K562 (cell line): ENCODE measurements at regions not wholly inside any gene's neighbourhood (a gene's known extent, or its start where the extent isn't known, plus 50 kb on each side); places are given as distances from the start of the nearest gene placed in this dataset.

ENCODE experiments used
- ATAC-seq: fragments of 200-7000 bp; cut with Tn5 transposase; 3 replicates; pipeline ENCODE4 v1.9.1; 2020; ENCODE audit warnings: moderate library complexity
- BruUV-seq: library from RNA; stranded (reverse); fragments of 400-500 nt; replicated peaks from 2 replicates; lab custom pipeline; 2021; lab: Mats Ljungman, UMichigan
- CTCF ChIA-PET: fragments of 300-600 bp; formaldehyde crosslinking; extraction: SDS; loops from one replicate; lab custom pipeline; 2021; ENCODE audit warnings: low intra/inter-chr PET ratio; lab: Yijun Ruan, JAX
- POLR2A ChIA-PET: fragments of 300-600, 350-650 bp; sonication (Branson Sonifier 250); formaldehyde crosslinking; extraction: SDS; loops from one replicate; lab custom pipeline; 2021; ENCODE audit warnings: antibody characterized with exemption, inconsistent platforms; lab: Yijun Ruan, JAX
- DNase-seq, 4 experiments: peaks; one replicate each; pipeline versions ENCODE4 v3.0.0 to v3.0.0-alpha.2; 2011 to 2018; ENCODE audit warnings: low spot score in 3 of 4, mixed read lengths in 3 of 4; ENCODE audit errors: extremely low read depth in 1 of 4
- FAIRE-seq: peaks from 2 replicates; lab custom pipeline; 2011; peaks lifted over from hg19 to GRCh38; lab: Jason Lieb, UNC
- H2AFZ ChIP-seq: 2 replicates; pipeline ENCODE4 v1.6.0; 2011; ENCODE audit warnings: low read depth, low read length, control low read depth, inconsistent platforms
- H3K27ac ChIP-seq: fragments of 200-600 bp; 3 replicates; pipeline ENCODE4 v1.8.0; 2011; ENCODE audit warnings: low read depth, mild to moderate bottlenecking, control low read depth, inconsistent platforms, low read length, moderate library complexity, mixed read lengths; ENCODE audit errors: extremely low read depth
- H3K27me3 ChIP-seq, 2 experiments: fragments of 300-600 bp in 1 of 2; 2 replicates in 1 of 2; 3 replicates in 1 of 2; pipeline versions ENCODE4 v1.6.0 to v1.8.0; 2011; ENCODE audit warnings: inconsistent platforms in 2 of 2, low read length in 2 of 2, mild to moderate bottlenecking in 1 of 2, mixed read lengths in 1 of 2, moderate library complexity in 1 of 2; ENCODE audit not compliant: control insufficient read depth in 2 of 2, insufficient read depth in 2 of 2
- H3K36me3 ChIP-seq: fragments of 300-600 bp; 3 replicates; pipeline ENCODE4 v1.8.0; 2011; ENCODE audit warnings: mild to moderate bottlenecking, low read length, inconsistent platforms; ENCODE audit not compliant: control insufficient read depth, insufficient read depth
- H3K4me1 ChIP-seq, 2 experiments: fragments of 200-600 bp in 1 of 2; replicated peaks in 1 of 2; 2 replicates in 1 of 2; 3 replicates in 1 of 2; pipeline versions ENCODE4 v1.5.1 to v1.8.0; 2011; ENCODE audit warnings: inconsistent platforms in 2 of 2, low read length in 2 of 2, mild to moderate bottlenecking in 1 of 2, mixed read lengths in 1 of 2, moderate library complexity in 1 of 2; ENCODE audit not compliant: control insufficient read depth in 2 of 2, insufficient read depth in 2 of 2
- H3K4me2 ChIP-seq: 2 replicates; pipeline ENCODE4 v1.6.1; 2011; ENCODE audit warnings: low read length, control low read depth, inconsistent platforms, mixed read lengths; ENCODE audit not compliant: insufficient read depth
- H3K4me3 ChIP-seq: fragments of 200-600 bp; sonication (generic), shearing (Covaris generic); 2 replicates; pipeline ENCODE4 v1.5.1; 2016; ENCODE audit warnings: control low read depth, inconsistent platforms
- H3K79me2 ChIP-seq: fragments of 200-600 bp; 3 replicates; pipeline ENCODE4 v1.8.0; 2011; ENCODE audit warnings: low read length, inconsistent platforms; ENCODE audit not compliant: control insufficient read depth, insufficient read depth
- H3K9ac ChIP-seq, 2 experiments: 2 replicates each; pipeline versions ENCODE4 v1.6.0 to v1.6.1; 2011; ENCODE audit warnings: low read depth in 2 of 2, low read length in 2 of 2, control low read depth in 1 of 2, inconsistent platforms in 1 of 2, mild to moderate bottlenecking in 1 of 2, mixed read lengths in 1 of 2; ENCODE audit not compliant: insufficient read depth in 1 of 2
- H3K9me1 ChIP-seq: one replicate; pipeline ENCODE4 v1.6.0; 2011; ENCODE audit warnings: inconsistent platforms, mild to moderate bottlenecking, low read length, moderate library complexity; ENCODE audit not compliant: control insufficient read depth, insufficient read depth
- H3K9me3 ChIP-seq: replicated peaks from 2 replicates; pipeline ENCODE4 v1.5.1; 2011; ENCODE audit warnings: low read depth, low read length, inconsistent platforms; ENCODE audit not compliant: control insufficient read depth, insufficient read depth
- H4K20me1 ChIP-seq: replicated peaks from 2 replicates; pipeline ENCODE4 v1.6.1; 2011; ENCODE audit warnings: low read length, inconsistent platforms, mixed read lengths; ENCODE audit not compliant: control insufficient read depth, insufficient read depth
- FOXP4 ChIP-seq: sonication (generic); formaldehyde crosslinking; IDR thresholded peaks from 2 replicates; pipeline ENCODE4 v1.8.0; 2022; ENCODE audit warnings: mild to moderate bottlenecking, missing genetic modification reagents, borderline replicate concordance
- GABPB1 ChIP-seq: sonication (generic); formaldehyde crosslinking; IDR thresholded peaks from 2 replicates; pipeline ENCODE4 v1.8.0; 2022; ENCODE audit warnings: mild to moderate bottlenecking, missing genetic modification reagents
- GTF2A2 ChIP-seq: IDR thresholded peaks from 2 replicates; pipeline ENCODE4 v1.6.1; 2016; ENCODE audit warnings: mild to moderate bottlenecking, missing genetic modification characterization, missing compliant biosample characterization
- GTF2F1 ChIP-seq: IDR thresholded peaks from 2 replicates; pipeline ENCODE4 v1.6.1; 2011; ENCODE audit warnings: low read depth, low read length, improper control_type of control experiment
- HMBOX1 ChIP-seq: sonication (generic); IDR thresholded peaks from 2 replicates; pipeline ENCODE4 v1.6.1; 2016
- HNRNPUL1 ChIP-seq: fragments of 200-400 bp; formaldehyde crosslinking; IDR thresholded peaks from 2 replicates; pipeline ENCODE4 v1.6.1; 2017; ENCODE audit warnings: low read length
- IFI16 ChIP-seq: fragments of 250-450 bp; sonication (Bioruptor Pico); IDR thresholded peaks from 2 replicates; pipeline ENCODE4 v2.1.2; 2022; ENCODE audit warnings: mild to moderate bottlenecking, inconsistent platforms
- MLX ChIP-seq, 2 experiments: fragments of 450-650 bp in 1 of 2; sonication (generic) in 1 of 2; formaldehyde crosslinking; conservative IDR thresholded peaks; 2 replicates each; pipeline versions ENCODE4 v1.4.0 to v1.8.1; 2020 to 2022; ENCODE audit warnings: mild to moderate bottlenecking in 1 of 2, missing genetic modification reagents in 1 of 2
- TAF1 ChIP-seq: IDR thresholded peaks from 2 replicates; pipeline ENCODE4 v1.6.1; 2011; ENCODE audit warnings: mild to moderate bottlenecking, low read length, moderate library complexity; ENCODE audit not compliant: insufficient read depth, control insufficient read depth, severe bottlenecking; ENCODE audit errors: extremely low read depth
- XRCC5 ChIP-seq: fragments of 200-400 bp; formaldehyde crosslinking; IDR thresholded peaks from 2 replicates; pipeline ENCODE4 v1.6.1; 2017; ENCODE audit warnings: low read depth, mild to moderate bottlenecking, low read length
- ZNF717 ChIP-seq: fragments of 250-450 bp; sonication (Bioruptor Pico); IDR thresholded peaks from 2 replicates; pipeline ENCODE4 v1.5.0; 2021
- WGBS: fragments of 100-300 bp; shearing (Covaris generic); methylation state at CpG from one replicate; pipeline ENCODE4 v1.1.6; 2016; ENCODE audit warnings: low coverage, mixed read lengths; ENCODE audit not compliant: insufficient coverage; ENCODE audit errors: missing lambda C conversion rate; 5-methylcytosine and 5-hydroxymethylcytosine counted together
- in situ Hi-C: fragments of 300-500 bp; cut with MboI; formaldehyde crosslinking; loops from 4 replicates; pipeline ENCODE4 v1.15.0; 2018; ENCODE audit warnings: inconsistent platforms, mixed read lengths
- intact Hi-C: fragments of 100-400 bp; cut with micrococcal nuclease; formaldehyde crosslinking; loops from 2 replicates; pipeline ENCODE4 v1.14.2; 2022

GRCh38 chr2:12270876-12271588, 445.7 kb upstream of the TRIB2 start:
- TF ChIP-seq ZNF717: no peak
- TF ChIP-seq HMBOX1: 0 out of 2 replicates have a peak, but pooled peaks have one; percentile 17
- no peaks in the 10 kb centered on the region for H3K27me3 ChIP-seq
- in situ Hi-C loops (no loop called here), intact Hi-C loops (loop anchor here (10.0 kb wide), 2 partner anchors 216 to 306 kb away; no protein-coding TSS in a partner anchor)
- H3K4me2 ChIP-seq: no peak overlapping the region
- peak overlapping the region; percentile 34; the same call in 1 of the 2 replicates for H2AFZ ChIP-seq
- ATAC-seq (peak; percentile 26), DNase-seq (no peak), FAIRE-seq (no peak)
- no peaks in the 10 kb centered on the region for H3K9me3 ChIP-seq
- H3K4me3 ChIP-seq: no peak overlapping the region
- no TSS peak for BruUV-seq
- no peaks in the 10 kb centered on the region for H3K9me1 ChIP-seq
- ChIA-PET CTCF (no interaction called here), POLR2A (interaction anchor here (0.6 to 1.5 kb wide), 6 partner anchors 10 to 766 kb away, joined by 3 to 6 read pairs (median 3); no protein-coding TSS in a partner anchor)
- no peak overlapping the region for H3K27ac ChIP-seq
- no peaks in the 10 kb centered on the region for H4K20me1 ChIP-seq
- H3K9ac ChIP-seq: no peak overlapping the region
- peaks cover 0 to 2% of the 10 kb centered on the region in 2 experiments; a peak in 2 of 5 replicates for H3K4me1 ChIP-seq
- H3K36me3 ChIP-seq: no peaks in the 10 kb centered on the region
- peaks cover 7% of the 10 kb centered on the region for H3K79me2 ChIP-seq
- WGBS: 28% methylated on average over 4 of the region's 4 CpGs

- Histone ChIP-seq H4K20me1 (no peaks in the 10 kb centered on the region), H3K36me3 (no peaks in the 10 kb centered on the region), H3K27ac (no peak overlapping the region), H3K9me1 (no peaks in the 10 kb centered on the region), H3K27me3 (no peaks in the 10 kb centered on the region), H3K4me1 (peaks cover 0 to 2% of the 10 kb centered on the region in 2 experiments; a peak in 2 of 5 replicates), H3K79me2 (peaks cover 13% of the 10 kb centered on the region), H3K9ac (no peak overlapping the region), H2AFZ (no peak overlapping the region), H3K4me2 (no peak overlapping the region), H3K9me3 (no peaks in the 10 kb centered on the region), H3K4me3 (no peak overlapping the region)
- 75% methylated on average over 1 of the region's 1 CpG for WGBS
- CTCF ChIA-PET: no interaction called here
- FAIRE-seq: no peak
- in situ Hi-C loops: no loop called here
- ATAC-seq: no peak
- intact Hi-C loops: loop anchor here (10.0 kb wide), 2 partner anchors 217 to 307 kb away; no protein-coding TSS in a partner anchor
- BruUV-seq: no TSS peak
- DNase-seq: no peak
- POLR2A ChIA-PET: interaction anchor here (0.6 to 1.5 kb wide), 6 partner anchors 9 to 765 kb away, joined by 3 to 6 read pairs (median 3); no protein-coding TSS in a partner anchor
- no peak for TF ChIP-seq FOXP4 (CRISPR knock-in tag)
- TF ChIP-seq TAF1: no peak
- no peak for TF ChIP-seq GABPB1 (CRISPR knock-in tag)
- no peak for TF ChIP-seq MLX (CRISPR knock-in tag; conservative IDR thresholded peaks at IDR 0.05)
- no peak for TF ChIP-seq GTF2F1
- no peak for TF ChIP-seq HNRNPUL1
- no peak for TF ChIP-seq GTF2A2
- no peak for TF ChIP-seq XRCC5
- no peak for TF ChIP-seq IFI16 (CRISPR knock-in tag)
Measured at GRCh38 chr2:12271589-12271984, 445.1 kb upstream of the TRIB2 start.
